Stimulated activated effector memory CD8-positive, alpha-beta T cell treated with anti-CD3 and anti-CD28 coated beads, Interleukin-12 subunit alpha, Interleukin-12 subunit beta, amount 100 ng/mL, for 72 hours (primary cell): ENCODE measurements at regions not wholly inside any gene's neighbourhood (a gene's known extent, or its start where the extent isn't known, plus 50 kb on each side); places are given as distances from the start of the nearest gene placed in this dataset.
A peak's percentile ranks its signal among the peaks of the same experiment; 100 is the strongest.
"Not testable (repeated sequence)": the region's sequence is repeated elsewhere in the genome, so short reads cannot be mapped to it uniquely, and the experiment has no call there.

ENCODE experiments used
- ATAC-seq: fragments of 150-1000 bp; cut with Tn5 transposase; 2 replicates; pipeline ENCODE4 v1.10.0; 2021
- DNase-seq, 2 donors: peaks; one replicate each; pipeline ENCODE4 v3.0.0; 2021 to 2022; ENCODE audit warnings: low spot score in 2 of 2
- H3K27ac Mint-ChIP-seq: one replicate; pipeline ENCODE4 v1.8.0; 2022; ENCODE audit warnings: mild to moderate bottlenecking, mixed read lengths
- H3K36me3 Mint-ChIP-seq: one replicate; pipeline ENCODE4 v1.8.0; 2022; ENCODE audit warnings: mild to moderate bottlenecking, mixed read lengths
- H3K4me1 Mint-ChIP-seq: one replicate; pipeline ENCODE4 v1.8.0; 2022; ENCODE audit warnings: mixed read lengths
- H3K4me3 Mint-ChIP-seq: one replicate; pipeline ENCODE4 v1.8.0; 2022; ENCODE audit warnings: mild to moderate bottlenecking, mixed read lengths
- H3K9me3 Mint-ChIP-seq: one replicate; pipeline ENCODE4 v1.8.0; 2022; ENCODE audit warnings: mixed read lengths

DNA sequence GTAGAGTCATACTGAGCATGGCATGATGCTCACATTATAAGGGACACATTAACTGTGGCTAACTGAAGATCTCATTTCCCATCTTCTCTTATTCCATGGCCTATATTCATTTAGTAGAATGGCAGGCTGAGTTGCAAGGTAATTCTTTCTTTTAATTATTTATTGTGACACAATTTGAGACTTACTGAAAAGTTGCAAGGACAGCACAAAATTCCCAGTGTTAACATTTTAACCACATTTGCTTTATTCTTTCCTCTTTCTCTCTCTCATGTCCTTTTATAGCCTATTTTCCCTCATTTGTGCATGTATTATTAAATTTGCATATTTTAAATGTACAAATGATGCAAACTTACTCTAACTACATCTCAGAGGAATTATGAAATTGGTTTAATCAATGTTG is 366.1 kb upstream of the RPS23 start:
- H3K9me3 Mint-ChIP-seq = no peaks in the 10 kb centered on the region
- no peak for DNase-seq
- no peak overlapping the region for H3K27ac Mint-ChIP-seq
- no peak overlapping the region for H3K4me3 Mint-ChIP-seq
- H3K36me3 Mint-ChIP-seq = no peaks in the 10 kb centered on the region
- no peak for ATAC-seq
- no peaks in the 10 kb centered on the region for H3K4me1 Mint-ChIP-seq

DNA sequence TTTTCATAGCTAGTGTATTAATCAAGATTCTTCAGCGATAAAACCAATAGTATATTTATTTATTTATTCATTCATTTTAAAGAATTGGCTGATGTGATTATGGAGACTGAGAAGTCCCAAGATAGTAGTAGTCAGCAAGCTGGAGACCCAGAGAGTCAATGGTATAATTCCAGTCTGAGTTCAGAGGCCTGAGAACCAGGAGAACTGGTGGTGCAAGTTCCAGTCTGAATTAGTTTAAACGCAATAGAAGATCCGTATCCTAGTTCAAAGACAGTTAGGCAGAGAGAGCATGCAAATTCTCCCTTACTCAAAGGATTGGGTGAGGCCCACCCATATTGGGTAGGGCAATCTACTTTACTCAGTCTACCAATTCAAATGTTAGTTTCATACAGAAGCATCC is 364.2 kb upstream of the RPS23 start:
- Mint-ChIP-seq H3K4me3 (no peak overlapping the region), H3K4me1 (no peaks in the 10 kb centered on the region), H3K9me3 (no peaks in the 10 kb centered on the region), H3K27ac (no peak overlapping the region), H3K36me3 (no peaks in the 10 kb centered on the region)
- no peak for DNase-seq
- ATAC-seq = no peak

DNA sequence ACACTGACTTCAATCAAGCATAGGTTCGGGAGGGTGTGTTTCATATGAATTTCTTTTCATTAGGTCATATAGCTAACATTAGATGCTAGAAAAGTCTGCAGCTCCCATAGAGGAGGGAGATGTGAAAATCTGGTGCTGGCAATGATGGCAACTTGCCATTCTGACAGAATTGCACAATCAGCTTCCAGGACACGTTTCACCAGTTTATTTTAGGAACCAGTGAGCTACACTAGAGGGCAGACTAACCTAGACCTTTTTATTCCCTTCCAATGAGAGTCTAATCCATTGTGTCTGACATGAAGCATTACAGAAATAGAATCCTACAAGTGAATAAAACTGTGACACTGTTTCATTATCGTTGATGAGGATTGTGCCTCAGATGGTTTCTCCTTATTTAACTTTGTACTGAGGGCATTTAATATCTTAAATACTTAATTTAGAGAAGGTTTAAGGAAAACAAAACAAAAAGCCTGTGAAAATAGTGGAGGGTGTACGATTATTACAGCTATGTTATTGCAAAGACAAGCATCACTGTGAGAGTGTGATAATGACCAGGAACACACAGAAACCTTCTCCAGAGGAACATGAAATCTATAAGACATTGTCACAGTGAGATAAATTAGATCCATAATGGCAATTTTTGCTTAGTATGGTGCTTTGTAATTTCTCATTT is 363.3 kb upstream of the RPS23 start:
- Mint-ChIP-seq H3K4me3 (no peak overlapping the region), H3K36me3 (no peaks in the 10 kb centered on the region), H3K27ac (no peak overlapping the region), H3K4me1 (no peaks in the 10 kb centered on the region), H3K9me3 (no peaks in the 10 kb centered on the region)
- ATAC-seq (peak; percentile 71), DNase-seq (no peak)

DNA sequence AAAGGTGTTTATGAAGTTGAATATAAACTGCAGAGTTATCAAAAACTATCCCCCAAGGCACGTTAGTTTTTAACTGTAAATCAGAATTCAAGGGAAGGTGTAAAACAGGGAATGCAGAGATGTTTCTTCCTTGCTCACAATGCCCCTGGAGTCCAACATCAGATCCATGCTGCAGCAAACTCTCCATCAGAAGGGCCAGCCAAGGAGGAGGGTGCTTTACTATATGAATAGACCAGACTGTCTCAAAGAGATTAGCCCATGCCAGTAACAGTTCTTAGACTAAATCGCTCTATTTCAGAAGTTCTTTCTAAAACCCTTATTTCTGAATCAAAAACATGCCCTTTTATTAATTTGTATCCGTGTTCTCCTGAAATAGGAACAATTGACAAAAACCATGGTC is 362.8 kb upstream of the RPS23 start:
- no peak for DNase-seq
- Mint-ChIP-seq H3K4me1 (no peaks in the 10 kb centered on the region), H3K4me3 (no peak overlapping the region), H3K9me3 (no peaks in the 10 kb centered on the region), H3K36me3 (no peaks in the 10 kb centered on the region), H3K27ac (no peak overlapping the region)
- ATAC-seq = no peak

DNA sequence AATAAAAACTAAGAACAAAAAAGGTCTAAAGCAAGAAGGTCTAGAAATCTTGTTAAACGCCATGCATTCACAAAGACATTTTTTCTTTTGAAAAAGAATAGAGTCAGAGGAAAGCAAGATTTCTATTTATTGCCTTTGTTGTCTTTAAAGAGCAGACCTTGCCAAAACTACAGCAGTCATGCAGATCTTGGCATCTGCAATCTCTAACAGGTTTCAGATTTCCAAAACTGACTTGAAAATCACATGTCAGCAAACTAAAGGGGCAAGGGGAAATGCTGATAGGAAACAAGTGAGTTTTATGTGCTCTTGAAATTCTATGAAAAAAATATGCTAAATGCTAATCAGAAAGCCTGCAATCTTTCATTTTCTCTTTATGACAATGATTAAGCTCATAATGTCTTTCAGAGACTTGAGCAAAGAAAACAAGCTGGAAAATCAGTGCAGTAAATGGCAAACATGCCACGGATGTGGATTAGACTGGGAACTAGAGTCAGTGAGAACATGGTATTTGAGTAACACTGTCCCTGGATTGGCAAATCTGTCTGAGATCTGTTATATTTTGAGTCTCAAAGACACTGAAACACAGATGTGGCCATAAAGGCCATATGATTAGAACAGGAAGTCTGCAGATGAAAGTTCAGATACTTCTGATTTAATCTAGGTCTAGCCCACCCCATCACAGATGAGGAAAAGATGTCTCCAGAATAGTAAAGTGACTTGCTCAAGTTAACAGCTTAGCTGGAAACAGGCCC is 361.4 kb upstream of the RPS23 start:
- no peak for DNase-seq
- ATAC-seq = no peak
- H3K27ac Mint-ChIP-seq = no peak overlapping the region
- H3K36me3 Mint-ChIP-seq = no peaks in the 10 kb centered on the region
- no peak overlapping the region for H3K4me3 Mint-ChIP-seq
- no peaks in the 10 kb centered on the region for H3K9me3 Mint-ChIP-seq
- peaks cover 5% of the 10 kb centered on the region for H3K4me1 Mint-ChIP-seq

DNA sequence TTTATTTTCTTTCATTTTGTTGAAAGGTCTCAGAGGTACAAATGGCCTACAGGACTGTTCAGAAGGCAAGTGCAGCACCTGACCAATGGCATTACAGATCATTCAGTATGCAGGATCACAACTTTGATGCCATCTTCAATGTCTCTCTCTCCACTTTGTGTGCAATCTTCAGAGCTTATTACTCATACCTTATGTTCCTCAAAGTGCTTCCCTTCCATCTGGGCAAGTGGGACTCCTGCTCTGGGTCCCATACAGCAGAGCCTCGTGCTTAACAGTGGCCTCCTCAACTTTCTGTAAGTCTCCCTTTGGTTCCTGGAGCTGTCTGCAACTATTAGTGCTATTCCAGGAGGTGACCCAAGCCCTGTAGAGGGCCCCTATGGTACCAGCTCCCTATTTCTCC is 358.4 kb upstream of the RPS23 start:
- Mint-ChIP-seq H3K4me1 (peaks cover 6% of the 10 kb centered on the region), H3K27ac (no peak overlapping the region), H3K9me3 (no peaks in the 10 kb centered on the region), H3K4me3 (no peak overlapping the region), H3K36me3 (no peaks in the 10 kb centered on the region)
- no peak for ATAC-seq
- no peak for DNase-seq

DNA sequence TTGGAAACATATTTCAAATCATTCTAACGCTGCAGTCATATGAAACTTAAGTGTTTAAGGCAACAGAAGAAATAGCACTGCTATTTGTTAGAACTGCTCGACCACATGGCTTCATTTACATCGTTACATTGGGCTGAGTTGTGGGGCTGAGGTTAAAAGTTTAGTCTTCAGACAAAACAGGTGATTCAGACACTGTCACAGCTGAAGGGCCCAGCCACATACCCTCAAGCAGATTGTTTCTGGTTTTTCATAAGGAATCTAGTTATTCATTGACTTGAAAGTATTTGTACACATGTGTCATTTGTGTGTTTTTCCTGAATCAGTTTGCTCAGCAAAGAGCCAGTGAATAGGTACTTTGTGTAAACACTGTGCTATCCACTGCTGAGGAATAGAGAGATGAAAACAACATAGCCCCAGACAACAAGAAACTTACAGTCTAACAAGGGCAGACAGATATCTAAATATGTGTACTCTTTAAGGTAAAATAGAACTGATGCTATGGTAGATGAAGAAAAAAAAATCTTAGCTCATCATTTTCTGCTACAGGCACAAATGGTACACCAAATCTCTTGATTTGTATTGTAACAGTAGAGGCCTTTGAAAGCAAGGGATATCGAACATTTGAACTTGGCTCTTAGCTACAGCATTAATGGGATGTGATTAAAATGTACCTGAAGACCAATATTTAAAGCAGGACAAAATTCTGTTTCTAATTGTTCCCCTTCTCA is 357.6 kb upstream of the RPS23 start:
- no peak for DNase-seq
- peak; percentile 98 for ATAC-seq
- Mint-ChIP-seq H3K4me3 (no peak overlapping the region), H3K36me3 (no peaks in the 10 kb centered on the region), H3K27ac (no peak overlapping the region), H3K4me1 (peaks cover 6% of the 10 kb centered on the region), H3K9me3 (no peaks in the 10 kb centered on the region)

DNA sequence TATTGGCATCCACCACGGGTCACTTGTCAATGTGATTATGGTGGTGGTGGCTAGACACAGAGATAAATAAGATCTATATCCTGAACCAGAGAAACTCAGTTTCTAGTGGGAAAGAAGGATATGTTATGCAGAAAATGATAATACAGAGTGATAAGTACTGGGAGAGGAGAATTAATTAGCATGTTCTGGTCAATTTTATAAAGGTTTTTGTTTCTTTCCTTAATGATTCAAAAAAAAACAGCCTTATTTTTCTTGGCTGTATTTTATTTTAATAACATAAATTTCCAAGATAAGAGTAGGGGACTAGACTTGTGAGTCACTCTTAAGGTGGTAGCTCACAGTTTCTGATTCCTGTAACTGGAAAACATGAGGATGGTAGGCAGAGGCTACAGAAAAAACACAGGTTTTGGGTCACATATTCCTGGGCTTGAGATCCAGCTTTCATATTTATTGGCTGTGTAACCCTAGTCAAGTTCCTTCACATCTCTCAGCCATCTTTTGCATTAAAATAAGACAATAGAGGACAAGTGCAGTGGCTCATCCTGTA is 350.3 kb upstream of the RPS23 start:
- no peaks in the 10 kb centered on the region for H3K4me1 Mint-ChIP-seq
- H3K27ac Mint-ChIP-seq = no peak overlapping the region
- no peaks in the 10 kb centered on the region for H3K36me3 Mint-ChIP-seq
- H3K9me3 Mint-ChIP-seq = no peaks in the 10 kb centered on the region
- H3K4me3 Mint-ChIP-seq = no peak overlapping the region
- DNase-seq (no peak), ATAC-seq (no peak)

DNA sequence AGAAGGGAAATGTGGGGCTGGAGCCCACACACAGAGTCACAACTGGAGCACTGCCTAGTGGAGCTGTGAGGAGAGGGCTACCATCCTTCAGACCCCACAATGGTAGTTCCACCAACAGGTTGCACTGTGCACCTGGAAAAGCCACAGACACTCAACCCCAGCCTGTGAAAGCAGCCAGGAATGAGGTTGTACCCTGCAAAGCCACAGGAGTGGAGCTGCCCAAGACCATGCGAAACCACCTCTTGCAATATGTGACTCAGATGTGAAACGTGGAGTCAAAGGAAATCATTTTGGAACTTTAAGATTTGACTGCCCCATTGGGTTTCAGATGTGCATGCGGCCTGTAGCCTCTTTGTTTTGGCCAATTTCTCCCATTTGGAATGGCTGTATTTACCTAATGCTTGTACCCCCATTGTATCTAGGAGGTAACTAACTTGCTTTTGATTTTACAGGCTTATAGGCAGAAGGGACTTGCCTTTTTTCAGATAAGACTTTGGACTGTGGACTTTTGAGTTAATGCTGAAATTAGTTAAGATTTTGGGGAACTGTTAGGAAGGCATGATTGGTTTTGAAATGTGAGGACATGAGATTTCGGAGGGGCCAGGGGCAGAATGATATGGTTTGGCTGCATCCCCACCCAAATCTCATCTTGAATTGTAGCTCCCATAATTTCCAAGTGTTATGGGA is 348.9 kb upstream of the RPS23 start:
- H3K9me3 Mint-ChIP-seq, H3K27ac Mint-ChIP-seq, H3K36me3 Mint-ChIP-seq, ATAC-seq, H3K4me1 Mint-ChIP-seq, H3K4me3 Mint-ChIP-seq, DNase-seq: not testable (repeated sequence)

DNA sequence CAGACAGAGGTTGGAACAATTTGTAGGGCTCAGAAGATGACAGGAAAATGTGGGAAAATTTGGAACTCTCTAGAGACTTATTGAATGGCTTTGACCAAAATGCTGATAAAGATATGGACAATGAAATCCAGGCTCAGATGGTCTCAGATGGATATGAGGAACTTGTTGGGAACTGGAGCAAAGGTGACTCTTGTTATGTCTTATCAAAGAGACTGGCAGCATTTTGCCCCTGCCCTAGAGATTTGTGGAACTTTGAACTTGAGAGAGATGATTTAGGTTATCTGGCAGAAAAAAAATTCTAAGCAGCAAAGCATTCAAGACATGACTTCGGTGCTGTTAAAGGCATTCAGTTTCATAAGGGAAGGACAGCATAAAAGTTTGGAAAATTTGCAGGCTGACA is 347.9 kb upstream of the RPS23 start:
- not testable (repeated sequence) for ATAC-seq, H3K27ac Mint-ChIP-seq, H3K4me1 Mint-ChIP-seq, H3K36me3 Mint-ChIP-seq, DNase-seq, H3K9me3 Mint-ChIP-seq, H3K4me3 Mint-ChIP-seq

DNA sequence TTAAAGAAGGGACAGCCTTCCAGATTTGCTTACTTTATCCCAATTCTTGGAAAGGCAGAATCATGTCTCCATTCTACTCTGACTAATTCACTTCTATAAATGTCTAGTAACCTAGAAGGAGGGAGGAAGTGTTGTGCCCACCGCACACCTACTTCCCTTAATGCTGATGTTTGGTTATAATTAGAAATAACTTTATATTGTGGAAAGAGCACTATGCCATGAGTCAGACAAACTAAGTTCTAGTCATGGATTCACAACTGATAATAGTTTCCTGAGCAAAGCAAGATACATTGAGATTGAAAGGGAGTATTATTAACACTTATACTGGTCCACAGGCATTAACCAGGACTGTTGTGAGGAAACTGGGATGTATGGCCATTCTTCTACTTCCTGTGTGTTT is 345.9 kb upstream of the RPS23 start:
- ATAC-seq = no peak
- H3K36me3 Mint-ChIP-seq = no peaks in the 10 kb centered on the region
- H3K4me3 Mint-ChIP-seq = no peak overlapping the region
- no peak for DNase-seq
- peaks cover 9% of the 10 kb centered on the region for H3K4me1 Mint-ChIP-seq
- peaks cover 3% of the 10 kb centered on the region for H3K9me3 Mint-ChIP-seq
- no peak overlapping the region for H3K27ac Mint-ChIP-seq

DNA sequence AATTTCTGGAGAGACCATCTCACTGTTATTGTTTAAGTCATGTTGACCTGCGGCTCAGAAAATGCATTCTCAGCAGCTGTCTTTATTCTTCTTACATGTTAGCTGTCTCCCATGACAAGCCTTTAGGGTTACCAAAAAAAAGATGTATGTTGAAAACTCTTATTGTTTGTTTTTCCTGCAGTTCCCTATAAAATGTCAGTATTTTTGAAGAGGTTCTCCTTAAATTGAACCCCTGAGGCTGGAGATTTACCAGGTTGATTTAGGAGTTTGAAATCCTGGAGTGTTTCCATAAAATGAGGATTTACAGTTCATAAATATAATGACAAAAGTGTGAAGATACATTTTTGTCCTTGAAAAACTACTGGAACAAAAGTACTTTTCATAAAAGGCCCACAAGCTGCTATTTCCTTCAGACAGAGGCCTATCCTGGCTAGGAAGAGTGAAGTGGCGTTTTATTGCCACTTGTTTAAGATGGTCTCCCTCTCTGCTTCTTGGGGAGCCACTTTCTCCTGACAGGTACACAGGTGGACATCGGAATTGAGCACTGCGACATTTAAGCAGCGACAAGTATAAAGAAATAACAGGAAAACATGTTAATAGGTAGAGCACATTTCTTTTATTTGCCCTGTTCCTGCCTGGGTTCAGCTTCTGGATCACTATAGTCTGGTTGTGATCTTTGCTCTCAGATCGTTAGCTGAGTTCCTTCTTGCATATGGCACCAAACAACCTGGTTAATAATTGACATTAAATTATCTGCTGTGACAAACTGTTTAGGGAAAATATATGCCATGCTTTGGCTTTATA is 344.8 kb upstream of the RPS23 start:
- Mint-ChIP-seq H3K4me1 (peaks cover 9% of the 10 kb centered on the region), H3K27ac (no peak overlapping the region), H3K4me3 (no peak overlapping the region), H3K36me3 (no peaks in the 10 kb centered on the region), H3K9me3 (peaks cover 3% of the 10 kb centered on the region)
- no peak for ATAC-seq
- DNase-seq = no peak

DNA sequence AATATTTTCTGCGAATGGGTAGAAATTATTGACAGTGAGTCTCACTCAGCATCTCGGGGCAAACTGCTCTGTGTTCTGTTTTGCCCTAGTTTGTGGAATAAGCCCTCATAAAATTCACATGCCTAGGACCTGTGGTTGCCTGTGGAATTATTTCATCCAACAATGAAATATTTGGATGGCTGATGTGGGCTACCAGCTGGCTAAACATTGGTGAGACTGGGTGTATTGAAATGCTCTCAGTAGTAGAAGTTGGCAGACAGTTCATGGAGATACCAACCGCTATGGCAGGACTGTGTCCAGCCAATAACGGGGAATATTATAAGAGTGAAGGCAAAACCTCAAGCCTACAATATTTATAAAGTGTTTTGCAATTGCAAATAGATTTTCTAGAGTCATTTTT is 344.1 kb upstream of the RPS23 start:
- H3K27ac Mint-ChIP-seq = no peak overlapping the region
- peaks cover 3% of the 10 kb centered on the region for H3K9me3 Mint-ChIP-seq
- peaks cover 9% of the 10 kb centered on the region for H3K4me1 Mint-ChIP-seq
- no peak for ATAC-seq
- no peak for DNase-seq
- H3K36me3 Mint-ChIP-seq = no peaks in the 10 kb centered on the region
- no peak overlapping the region for H3K4me3 Mint-ChIP-seq

DNA sequence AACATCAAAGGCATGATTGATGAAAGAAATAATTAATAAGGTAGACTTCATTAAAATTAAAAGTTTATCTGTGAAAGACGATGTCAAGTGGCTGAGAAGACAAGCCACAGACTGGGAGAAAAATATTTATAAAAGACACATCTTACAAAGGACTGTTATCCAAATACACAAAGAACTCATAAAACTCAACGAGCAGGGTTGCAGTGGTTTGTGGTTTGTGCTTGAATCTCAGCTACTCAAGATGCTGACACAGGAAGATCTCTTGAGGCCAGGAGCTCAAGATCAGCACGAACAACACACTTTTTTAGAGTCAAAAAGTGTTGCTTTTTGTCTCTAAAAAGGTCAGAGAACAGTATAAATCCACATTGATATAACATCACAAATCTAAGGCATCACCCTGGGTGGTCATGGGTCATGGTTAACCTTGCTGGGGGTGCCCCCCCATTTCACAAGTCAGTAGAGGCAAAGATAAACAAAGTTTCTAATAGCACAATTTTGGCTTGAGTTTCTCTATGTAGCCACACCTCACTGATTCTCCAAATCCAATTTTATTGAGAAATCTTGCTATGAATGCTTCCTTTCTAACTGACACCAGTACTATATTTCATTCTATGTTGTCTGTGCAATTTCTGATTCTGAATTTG is 342.9 kb upstream of the RPS23 start:
- peaks cover 3% of the 10 kb centered on the region for H3K9me3 Mint-ChIP-seq
- no peaks in the 10 kb centered on the region for H3K36me3 Mint-ChIP-seq
- H3K4me1 Mint-ChIP-seq = peaks cover 9% of the 10 kb centered on the region
- DNase-seq (no peak), ATAC-seq (peak; percentile 72)
- no peak overlapping the region for H3K27ac Mint-ChIP-seq
- H3K4me3 Mint-ChIP-seq = no peak overlapping the region
